KOPT-K1 (cell line): ENCODE measurements at regions not wholly inside any gene's neighbourhood (a gene's known extent, or its start where the extent isn't known, plus 50 kb on each side); places are given as distances from the start of the nearest gene placed in this dataset.
"Not testable (repeated sequence)": the region's sequence is repeated elsewhere in the genome, so short reads cannot be mapped to it uniquely, and the experiment has no call there.

Experiments used
- H3K27ac ChIP-seq: fragments of 200-600 bp; sonication (generic); 2 replicates; pipeline ENCODE4 v1.5.1; 2016; ENCODE audit warnings: antibody characterized with exemption, mild to moderate bottlenecking, low read depth, low read length; ENCODE audit not compliant: poor library complexity, severe bottlenecking
- H3K36me3 ChIP-seq: fragments of 200-600 bp; sonication (generic); 2 replicates; pipeline ENCODE4 v1.5.1; 2017; ENCODE audit warnings: antibody characterized with exemption, mild to moderate bottlenecking, low read length, moderate library complexity; ENCODE audit not compliant: insufficient read depth
- H3K9me3 ChIP-seq: fragments of 200-600 bp; sonication (generic); 2 replicates; pipeline ENCODE4 v1.5.1; 2017; ENCODE audit warnings: antibody characterized with exemption, low read length, mild to moderate bottlenecking; ENCODE audit not compliant: insufficient read depth, poor library complexity, severe bottlenecking

GRCh38 chr17:72454342-72454741, 333.5 kb downstream of the SOX9 start:
- no peak overlapping the region for H3K27ac ChIP-seq
- H3K36me3 ChIP-seq, result no peaks in the 10 kb centered on the region
- no peaks in the 10 kb centered on the region for H3K9me3 ChIP-seq

GRCh38 chr17:72455562-72455961, 334.7 kb downstream of the SOX9 start:
- Histone ChIP-seq H3K27ac (no peak overlapping the region), H3K9me3 (no peaks in the 10 kb centered on the region), H3K36me3 (no peaks in the 10 kb centered on the region)

GRCh38 chr17:72456075-72456474, 335.3 kb downstream of the SOX9 start:
- no peaks in the 10 kb centered on the region for H3K9me3 ChIP-seq
- H3K36me3 ChIP-seq, result no peaks in the 10 kb centered on the region
- H3K27ac ChIP-seq, result no peak overlapping the region

GRCh38 chr17:72457712-72458111, 336.9 kb downstream of the SOX9 start:
- Histone ChIP-seq H3K27ac (no peak overlapping the region), H3K9me3 (peaks cover 2% of the 10 kb centered on the region), H3K36me3 (no peaks in the 10 kb centered on the region)

- Histone ChIP-seq H3K27ac (no peak overlapping the region), H3K9me3 (peaks cover 4% of the 10 kb centered on the region), H3K36me3 (no peaks in the 10 kb centered on the region)
Observed at GRCh38 chr17:72458301-72458700, 337.5 kb downstream of the SOX9 start.

GRCh38 chr17:72460711-72461110, 339.9 kb downstream of the SOX9 start:
- Histone ChIP-seq H3K36me3 (no peaks in the 10 kb centered on the region), H3K9me3 (peaks cover 4% of the 10 kb centered on the region), H3K27ac (no peak overlapping the region)

GRCh38 chr17:72461757-72462156, 340.9 kb downstream of the SOX9 start:
- H3K27ac ChIP-seq, result no peak overlapping the region
- H3K36me3 ChIP-seq, result no peaks in the 10 kb centered on the region
- H3K9me3 ChIP-seq, result peaks cover 4% of the 10 kb centered on the region

GRCh38 chr17:72462407-72462806, 341.6 kb downstream of the SOX9 start:
- H3K27ac ChIP-seq, result no peak overlapping the region
- peaks cover 4% of the 10 kb centered on the region for H3K9me3 ChIP-seq
- no peaks in the 10 kb centered on the region for H3K36me3 ChIP-seq

- no peak overlapping the region for H3K27ac ChIP-seq
- H3K9me3 ChIP-seq, result peaks cover 4% of the 10 kb centered on the region
- H3K36me3 ChIP-seq, result no peaks in the 10 kb centered on the region
Observed at GRCh38 chr17:72462814-72463213, 342.0 kb downstream of the SOX9 start.

GRCh38 chr17:72463287-72464102, 342.7 kb downstream of the SOX9 start:
- Histone ChIP-seq H3K27ac (no peak overlapping the region), H3K36me3 (no peaks in the 10 kb centered on the region), H3K9me3 (peaks cover 4% of the 10 kb centered on the region)

- not testable (repeated sequence) for H3K27ac ChIP-seq, H3K9me3 ChIP-seq, H3K36me3 ChIP-seq
Observed at GRCh38 chr17:72464221-72464620, 343.4 kb downstream of the SOX9 start.

- no peaks in the 10 kb centered on the region for H3K36me3 ChIP-seq
- H3K9me3 ChIP-seq, result peaks cover 4% of the 10 kb centered on the region
- no peak overlapping the region for H3K27ac ChIP-seq
Observed at GRCh38 chr17:72465191-72466024, 344.6 kb downstream of the SOX9 start.

GRCh38 chr17:72466199-72466598, 345.4 kb downstream of the SOX9 start:
- Histone ChIP-seq H3K27ac (no peak overlapping the region), H3K36me3 (no peaks in the 10 kb centered on the region), H3K9me3 (peaks cover 4% of the 10 kb centered on the region)

GRCh38 chr17:72466606-72467005, 345.8 kb downstream of the SOX9 start:
- H3K27ac ChIP-seq, result no peak overlapping the region
- H3K9me3 ChIP-seq, result peaks cover 4% of the 10 kb centered on the region
- H3K36me3 ChIP-seq, result no peaks in the 10 kb centered on the region

- H3K27ac ChIP-seq, result no peak overlapping the region
- no peaks in the 10 kb centered on the region for H3K36me3 ChIP-seq
- H3K9me3 ChIP-seq, result no peaks in the 10 kb centered on the region
Observed at GRCh38 chr17:72467841-72468653, 347.2 kb downstream of the SOX9 start.
